ENCODE measurements at regions not wholly inside any gene's neighbourhood (a gene's known extent, or its start where the extent isn't known, plus 50 kb on each side); places are given as distances from the start of the nearest gene placed in this dataset.
"Not testable (repeated sequence)": the region's sequence is repeated elsewhere in the genome, so short reads cannot be mapped to it uniquely, and the experiment has no call there.

DNA sequence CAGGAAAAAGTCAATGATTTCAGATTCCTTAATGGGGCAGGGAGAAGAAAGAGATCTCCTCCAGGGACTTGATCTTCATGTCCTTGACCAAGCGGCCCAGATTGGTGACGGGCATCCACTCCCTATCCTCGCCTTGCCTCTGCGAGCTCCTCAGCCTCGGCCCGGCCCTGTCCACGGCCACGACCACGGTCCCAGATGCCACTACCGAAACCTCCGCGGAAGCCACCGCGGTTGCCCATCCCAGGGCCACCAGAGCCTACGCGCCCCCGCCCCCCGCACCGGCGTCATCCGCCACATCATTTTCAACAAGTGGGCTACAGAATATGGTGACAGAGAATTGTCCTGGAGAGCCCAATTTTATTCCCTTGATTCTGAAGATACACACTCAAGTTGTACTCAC is 751.2 kb upstream of the PABPC4L start:
- DNase-seq (ENCODE audit: missing footprints): peak; percentile 46
- ATAC-seq: no peak
- intact Hi-C loops (cut with DNase I): no loop called here

DNA sequence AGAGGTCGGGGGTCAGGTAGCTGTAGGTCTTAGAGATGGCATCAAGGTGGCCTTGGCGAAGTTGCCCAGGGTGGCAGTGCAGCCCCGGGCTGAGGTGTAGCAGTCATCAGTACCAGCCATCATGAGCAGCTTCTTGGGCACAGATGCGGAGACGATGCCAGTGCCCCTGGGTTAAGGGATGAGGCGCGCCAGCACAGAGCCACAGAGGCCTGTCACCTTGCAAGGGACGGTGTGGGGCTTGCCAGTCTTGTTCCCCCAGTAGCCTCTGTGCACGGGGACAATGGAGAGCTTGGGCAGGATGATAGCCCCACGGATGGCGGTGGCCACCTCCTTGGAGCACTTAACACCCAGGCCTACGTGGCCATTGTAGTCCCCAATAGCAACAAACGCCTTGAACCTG is 750.7 kb upstream of the PABPC4L start:
- intact Hi-C loops (cut with DNase I): no loop called here
- peak; percentile 41 for DNase-seq (ENCODE audit: missing footprints)
- ATAC-seq: no peak

DNA sequence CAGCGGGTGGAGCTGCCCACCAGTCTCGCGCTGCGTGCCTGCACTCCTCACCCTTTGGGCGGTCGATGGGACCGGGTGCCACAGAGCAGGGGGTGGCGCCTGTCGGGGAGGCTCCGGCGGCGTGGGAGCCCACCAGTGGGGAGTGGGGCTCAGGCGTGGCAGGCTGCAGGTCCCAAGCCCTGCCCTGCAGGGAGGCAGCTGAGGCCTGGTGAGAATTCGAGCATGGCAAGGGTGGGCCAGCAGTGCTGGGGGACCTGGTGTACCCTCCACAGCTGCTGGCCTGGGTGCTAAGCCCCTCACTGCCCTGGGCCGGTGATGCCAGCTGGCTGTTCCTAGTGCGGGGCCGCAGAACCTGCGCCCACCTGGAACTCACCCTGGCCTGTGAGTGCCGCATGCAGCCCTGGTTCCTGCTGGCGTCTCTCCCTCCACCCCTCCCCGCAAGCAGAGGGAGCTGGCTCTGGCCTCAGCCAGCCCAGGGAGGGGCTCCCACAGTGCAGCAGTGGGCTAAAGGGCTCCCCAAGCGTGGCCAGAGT is 746.6 kb upstream of the PABPC4L start:
- ATAC-seq: no peak
- DNase-seq (ENCODE audit: missing footprints): no peak
- intact Hi-C loops (cut with DNase I): no loop called here

DNA sequence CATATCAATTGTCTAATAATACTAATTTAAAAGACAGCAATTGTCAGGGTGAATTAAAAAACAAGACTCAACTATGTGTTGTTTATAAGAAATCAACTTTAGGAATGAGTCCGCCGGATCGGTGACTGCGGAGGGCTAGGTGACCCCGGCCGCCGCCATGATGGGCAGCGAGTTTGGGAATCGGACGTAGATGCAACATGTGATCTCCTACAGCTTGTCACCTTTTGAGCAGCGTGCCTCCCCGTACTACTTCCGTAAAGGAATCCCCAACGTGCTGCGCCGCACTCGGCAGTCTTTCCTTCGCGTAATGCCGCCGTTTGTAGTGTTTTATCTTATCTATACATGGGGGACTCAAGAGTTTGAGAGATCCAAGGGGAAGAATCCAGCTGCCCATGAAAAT is 742.5 kb upstream of the PABPC4L start:
- ATAC-seq (no peak), DNase-seq (ENCODE audit: missing footprints) (no peak)
- intact Hi-C loops (cut with DNase I): no loop called here

DNA sequence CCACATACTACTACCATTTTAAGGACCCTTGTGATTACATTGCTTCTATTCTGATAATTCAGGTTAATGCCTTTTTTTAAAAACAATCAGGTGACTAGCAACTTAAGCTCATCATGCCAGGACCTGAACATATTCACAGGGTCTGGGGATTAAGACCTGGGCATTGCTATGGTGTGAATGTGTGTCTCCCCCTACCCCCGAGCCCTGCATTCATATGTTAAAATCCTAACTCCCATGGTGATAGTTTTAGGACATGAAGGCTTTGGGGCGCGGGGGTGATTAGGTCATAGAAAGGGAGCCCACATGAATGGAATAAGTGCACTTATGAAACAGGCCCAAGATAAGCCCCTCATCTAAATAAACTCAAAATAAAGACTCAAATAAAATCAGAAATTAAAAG is 734.4 kb upstream of the PABPC4L start:
- DNase-seq (ENCODE audit: missing footprints) (no peak), ATAC-seq (no peak)
- intact Hi-C loops (cut with DNase I): no loop called here

DNA sequence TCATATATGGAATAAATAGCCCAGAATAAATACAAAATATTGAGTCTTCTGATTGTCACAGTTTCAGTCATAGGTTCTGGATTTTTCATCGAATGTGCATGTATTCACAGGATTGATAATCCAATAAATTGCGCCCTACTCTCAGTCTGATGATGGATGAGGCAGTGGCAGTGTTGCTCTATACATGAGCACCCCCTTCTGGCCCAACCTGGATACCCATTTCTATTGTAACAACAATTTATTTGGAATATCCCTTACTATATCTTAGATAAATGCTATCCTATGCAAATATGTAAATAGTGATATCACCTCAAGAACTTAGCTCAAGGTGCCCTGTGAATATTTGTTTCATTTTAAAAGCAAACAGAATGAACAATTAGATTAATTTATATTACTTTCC is 733.7 kb upstream of the PABPC4L start:
- intact Hi-C loops (cut with DNase I): no loop called here
- no peak for DNase-seq (ENCODE audit: missing footprints)
- ATAC-seq: no peak

- ATAC-seq: no peak
- intact Hi-C loops (cut with DNase I): no loop called here
- no peak for DNase-seq (ENCODE audit: missing footprints)
These were observed 732.6 kb upstream of the PABPC4L start for GRCh38 chr4:134934036-134934808.

GRCh38 chr4:134915355-134915754 is 713.8 kb upstream of the PABPC4L start:
- no peak for ATAC-seq

GRCh38 chr4:134914250-134914649 is 712.7 kb upstream of the PABPC4L start:
- DNase-seq (ENCODE audit: missing footprints); intact Hi-C loops (cut with DNase I); ATAC-seq: not testable (repeated sequence)

More at GRCh38 chr4:134915355-134915754, 713.8 kb upstream of the PABPC4L start:
- no peak for DNase-seq (ENCODE audit: missing footprints)
- intact Hi-C loops (cut with DNase I): no loop called here

- intact Hi-C loops (cut with DNase I): no loop called here
- DNase-seq (ENCODE audit: missing footprints) (no peak), ATAC-seq (no peak)
These were observed 710.4 kb upstream of the PABPC4L start for GRCh38 chr4:134911941-134912340.

DNA sequence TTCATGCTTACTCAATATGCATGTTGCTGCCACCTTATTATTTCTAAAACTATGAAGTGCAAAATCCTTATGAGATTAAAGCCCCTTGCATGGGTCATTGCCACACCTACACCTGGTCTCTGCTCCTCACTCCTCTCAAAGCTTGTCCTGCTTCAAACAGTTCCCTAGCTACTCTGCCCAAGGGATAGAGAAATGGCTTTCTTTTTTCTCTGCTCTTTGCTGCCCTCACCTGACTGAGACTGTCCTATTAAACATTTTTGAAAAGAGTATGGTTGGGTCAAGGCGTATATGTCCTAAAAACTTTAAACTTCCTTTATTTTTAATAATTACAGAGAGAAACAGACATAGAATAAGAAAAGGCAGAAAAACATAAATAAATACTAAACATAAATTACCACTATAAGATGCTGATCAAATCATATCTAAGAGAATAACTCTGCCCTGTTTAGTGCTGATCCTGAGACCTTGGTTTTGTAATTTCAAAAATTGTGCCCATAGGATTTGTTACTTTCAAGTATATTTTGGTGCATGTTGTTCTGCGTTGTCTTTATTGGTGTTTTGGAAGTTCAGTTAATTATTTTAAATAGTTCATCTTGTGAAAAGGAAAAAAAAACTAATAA is 704.9 kb upstream of the PABPC4L start:
- ATAC-seq (no peak), DNase-seq (ENCODE audit: missing footprints) (no peak)
- intact Hi-C loops (cut with DNase I): no loop called here

DNA sequence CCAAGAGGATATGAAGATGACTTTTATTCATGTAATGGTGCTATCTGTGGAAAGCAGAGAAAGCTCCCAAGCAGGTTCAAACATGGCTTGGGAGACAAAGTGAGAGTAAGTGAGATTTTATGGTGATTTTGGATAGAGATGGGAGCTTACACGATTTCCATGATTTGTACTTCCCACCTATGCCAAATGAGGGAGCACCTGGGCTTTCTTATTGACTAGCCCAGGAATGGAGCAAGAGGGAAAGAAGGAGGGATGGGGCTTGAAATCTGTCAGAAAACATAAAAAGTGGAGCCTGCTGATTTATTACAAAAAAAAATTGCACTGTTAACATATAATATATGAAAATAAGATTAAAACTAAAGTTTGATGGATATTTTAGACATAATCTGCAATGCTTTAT is 703.5 kb upstream of the PABPC4L start:
- intact Hi-C loops (cut with DNase I): no loop called here
- DNase-seq (ENCODE audit: missing footprints): no peak

GRCh38 chr4:134888156-134888555 is 686.6 kb upstream of the PABPC4L start:
- ATAC-seq: no peak
- no peak for DNase-seq (ENCODE audit: missing footprints)
- intact Hi-C loops (cut with DNase I): no loop called here

More for the DNA sequence above, 703.5 kb upstream of the PABPC4L start:
- ATAC-seq: no peak

DNA sequence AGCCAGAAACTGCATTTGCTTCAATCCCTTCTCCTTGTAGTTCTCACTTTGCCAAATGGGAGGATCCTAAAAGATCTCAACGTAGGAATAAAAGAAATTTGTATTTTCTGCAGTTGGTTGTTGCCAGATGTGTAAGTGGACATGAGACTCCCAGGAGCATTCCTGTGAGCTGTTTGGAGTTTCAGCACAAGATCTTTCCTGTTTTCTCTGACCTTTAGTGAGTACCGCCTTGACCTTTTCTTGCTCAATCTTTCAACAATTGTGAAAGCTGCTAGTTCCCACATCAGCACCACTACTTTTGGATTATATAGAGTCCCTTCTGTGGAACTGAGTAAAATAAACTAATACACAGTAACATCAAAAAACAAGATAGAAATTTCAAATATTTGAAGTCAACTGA is 683.8 kb upstream of the PABPC4L start:
- intact Hi-C loops (cut with DNase I): no loop called here
- no peak for DNase-seq (ENCODE audit: missing footprints)
- ATAC-seq: no peak

DNA sequence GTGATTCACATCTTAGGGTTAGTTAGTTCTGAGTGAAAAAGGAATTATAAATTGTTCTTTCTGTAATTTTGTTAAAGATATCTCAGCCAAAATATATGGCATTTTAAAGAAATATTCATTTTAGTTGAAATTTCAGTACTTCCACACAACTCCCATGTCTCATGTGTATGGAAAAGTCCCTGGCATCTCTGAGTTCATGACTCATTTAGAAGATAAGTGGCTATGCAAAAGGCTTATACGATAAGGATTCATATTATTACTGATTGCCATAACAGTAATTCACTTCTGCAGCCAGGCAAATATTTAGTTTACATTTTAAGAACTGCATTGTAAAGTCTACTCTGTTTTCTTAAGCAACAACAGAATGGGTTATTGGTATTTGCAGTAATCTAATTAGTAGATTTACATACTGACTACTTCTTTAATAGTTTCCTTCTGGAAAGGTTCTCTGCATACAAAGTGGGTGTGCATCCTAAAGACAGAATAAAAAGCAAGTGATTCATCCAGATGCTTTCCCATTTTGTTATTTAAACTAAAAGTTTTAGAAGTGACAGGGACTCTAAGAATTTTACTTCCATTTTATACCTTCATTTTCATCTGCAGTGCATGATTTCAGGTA is 682.4 kb upstream of the PABPC4L start:
- ATAC-seq (no peak), DNase-seq (ENCODE audit: missing footprints) (no peak)
- intact Hi-C loops (cut with DNase I): no loop called here

DNA sequence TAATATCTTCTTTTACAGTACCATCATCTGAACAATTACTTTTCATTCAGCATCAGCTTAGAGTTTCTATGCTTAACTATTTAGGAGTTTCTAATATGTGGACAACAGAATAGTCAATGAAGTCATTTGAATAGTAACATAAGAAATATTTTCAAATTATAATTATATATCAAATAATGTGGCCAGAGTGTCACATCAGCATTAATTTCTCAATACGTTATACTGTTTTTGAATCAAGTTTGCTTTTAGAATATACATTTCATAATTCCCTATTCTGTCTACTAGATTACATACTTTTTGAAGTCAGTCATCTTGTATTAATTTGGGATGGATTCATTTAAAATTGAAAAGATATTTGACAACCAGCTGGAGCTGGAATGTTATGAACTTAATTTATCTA is 677.4 kb upstream of the PABPC4L start:
- ATAC-seq (no peak), DNase-seq (ENCODE audit: missing footprints) (no peak)
- intact Hi-C loops (cut with DNase I): no loop called here

- intact Hi-C loops (cut with DNase I): no loop called here
- ATAC-seq: no peak
- DNase-seq (ENCODE audit: missing footprints): no peak
These were observed 665.4 kb upstream of the PABPC4L start for GRCh38 chr4:134867027-134867426.

DNA sequence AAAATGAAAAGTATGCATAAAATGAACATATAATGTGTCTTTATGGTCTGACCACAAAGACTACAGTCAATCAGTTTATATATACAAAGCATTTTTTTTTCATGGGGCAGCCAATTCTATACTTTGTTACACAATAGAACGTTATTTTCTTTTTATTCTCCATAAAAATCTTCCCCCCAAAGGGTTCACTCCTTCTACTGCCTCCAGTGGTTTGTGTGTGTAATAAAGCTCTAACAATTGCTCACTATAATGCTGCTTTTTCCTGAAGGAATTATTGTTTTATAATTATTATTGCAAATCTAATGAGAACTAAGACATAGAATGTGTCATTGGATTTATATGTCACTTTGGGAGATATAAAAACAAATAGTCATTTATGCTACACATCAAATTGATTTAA is 664.1 kb upstream of the PABPC4L start:
- intact Hi-C loops (cut with DNase I): no loop called here
- no peak for ATAC-seq
- no peak for DNase-seq (ENCODE audit: missing footprints)

DNA sequence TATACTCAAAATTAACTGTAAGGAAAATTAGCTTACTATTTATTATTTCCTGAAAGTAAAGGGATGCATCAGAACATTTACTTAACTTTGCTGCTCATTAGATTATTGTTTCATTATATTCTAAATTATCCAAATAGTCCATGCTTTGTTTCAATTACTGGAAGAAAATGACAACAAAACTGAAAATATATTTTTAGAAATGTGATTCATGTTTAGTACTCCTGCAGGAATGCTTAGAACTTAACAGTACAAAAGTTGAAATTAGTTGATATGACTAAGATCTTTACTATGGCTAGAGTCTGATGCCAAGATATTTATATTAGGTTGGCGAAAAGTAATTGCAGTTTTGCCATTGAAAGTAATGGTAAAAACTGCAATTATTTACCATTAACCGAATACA is 660.5 kb upstream of the PABPC4L start:
- DNase-seq (ENCODE audit: missing footprints) (no peak), ATAC-seq (no peak)
- intact Hi-C loops (cut with DNase I): no loop called here

GRCh38 chr4:134848681-134849080 is 647.1 kb upstream of the PABPC4L start:
- DNase-seq (ENCODE audit: missing footprints): no peak
- intact Hi-C loops (cut with DNase I): no loop called here
- ATAC-seq: no peak

All from Right ventricle myocardium inferior (tissue), 1 donor.